NCI-H748 treated with DMSO at 0.1 percent for 48 hours (cell line): ENCODE measurements at regions not wholly inside any gene's neighbourhood (a gene's known extent, or its start where the extent isn't known, plus 50 kb on each side); places are given as distances from the start of the nearest gene placed in this dataset.
"Not testable (repeated sequence)": the region's sequence is repeated elsewhere in the genome, so short reads cannot be mapped to it uniquely, and the experiment has no call there.

Experiments used
- DNase-seq: peaks from one replicate; lab custom pipeline; 2025; lab: John Stamatoyannopoulos, UW

GRCh38 chr1:199791495-199791894, 236.0 kb upstream of the NR5A2 start:
- no peak for DNase-seq

- no peak for DNase-seq
These were observed 234.6 kb upstream of the NR5A2 start for GRCh38 chr1:199792874-199793273.

GRCh38 chr1:199794105-199794863, 233.2 kb upstream of the NR5A2 start:
- DNase-seq, result no peak

- no peak for DNase-seq
These were observed 228.4 kb upstream of the NR5A2 start for GRCh38 chr1:199799116-199799515.

- DNase-seq, result no peak
These were observed 223.0 kb upstream of the NR5A2 start for GRCh38 chr1:199804526-199804925.

GRCh38 chr1:199808110-199808870, 219.2 kb upstream of the NR5A2 start:
- DNase-seq, result no peak

GRCh38 chr1:199809311-199809710, 218.2 kb upstream of the NR5A2 start:
- DNase-seq, result no peak

GRCh38 chr1:199811163-199811562, 216.3 kb upstream of the NR5A2 start:
- DNase-seq, result no peak

- no peak for DNase-seq
These were observed 214.3 kb upstream of the NR5A2 start for GRCh38 chr1:199813198-199813597.

- no peak for DNase-seq
These were observed 211.6 kb upstream of the NR5A2 start for GRCh38 chr1:199815947-199816346.

GRCh38 chr1:199817266-199817665, 210.2 kb upstream of the NR5A2 start:
- no peak for DNase-seq

GRCh38 chr1:199821029-199821779, 206.3 kb upstream of the NR5A2 start:
- DNase-seq, result peak; percentile 22

GRCh38 chr1:199832451-199832850, 195.1 kb upstream of the NR5A2 start:
- no peak for DNase-seq

- no peak for DNase-seq
These were observed 192.8 kb upstream of the NR5A2 start for GRCh38 chr1:199834711-199835110.

GRCh38 chr1:199836430-199836829, 191.1 kb upstream of the NR5A2 start:
- DNase-seq, result no peak

GRCh38 chr1:199837321-199837720, 190.2 kb upstream of the NR5A2 start:
- no peak for DNase-seq

- DNase-seq, result not testable (repeated sequence)
These were observed 187.9 kb upstream of the NR5A2 start for GRCh38 chr1:199839608-199840007.

- not testable (repeated sequence) for DNase-seq
These were observed 184.4 kb upstream of the NR5A2 start for GRCh38 chr1:199843096-199843495.

GRCh38 chr1:199843861-199844260, 183.6 kb upstream of the NR5A2 start:
- no peak for DNase-seq

GRCh38 chr1:199847021-199847420, 180.5 kb upstream of the NR5A2 start:
- DNase-seq, result no peak

GRCh38 chr1:199851439-199852140, 175.9 kb upstream of the NR5A2 start:
- no peak for DNase-seq

GRCh38 chr1:199854686-199855321, 172.7 kb upstream of the NR5A2 start:
- DNase-seq, result no peak
